H1 (cell line): ENCODE measurements at regions not wholly inside any gene's neighbourhood (a gene's known extent, or its start where the extent isn't known, plus 50 kb on each side); places are given as distances from the start of the nearest gene placed in this dataset.

Experiments
- GABPA ChIP-seq: IDR thresholded peaks from 2 replicates; pipeline ENCODE4 v1.6.1; 2011; ENCODE audit warnings: mild to moderate bottlenecking, low read length, moderate library complexity, borderline replicate concordance; ENCODE audit not compliant: insufficient read depth
- POLR2AphosphoS5 ChIP-seq: IDR thresholded peaks from 2 replicates; pipeline ENCODE4 v1.6.1; 2011; ENCODE audit warnings: low read depth, low read length
- RBBP5 ChIP-seq: IDR thresholded peaks from 2 replicates; pipeline ENCODE4 v1.7.1; 2012; ENCODE audit warnings: low read depth, mild to moderate bottlenecking, inconsistent platforms, low read length, moderate library complexity, borderline replicate concordance
- TF ChIP-seq, protein P1 (sequence below), 3 experiments: IDR thresholded peaks; 1 replicate in 2 of 3; 2 replicates in 1 of 3; pipeline versions ENCODE4 v1.5.1 to v1.6.1; 2011; ENCODE audit warnings: low read length in 3 of 3, mild to moderate bottlenecking in 3 of 3, inconsistent platforms in 2 of 3, low read depth in 1 of 3, moderate library complexity in 1 of 3; ENCODE audit not compliant: insufficient read depth in 1 of 3; ENCODE audit errors: control extremely low read depth in 1 of 3

DNA sequence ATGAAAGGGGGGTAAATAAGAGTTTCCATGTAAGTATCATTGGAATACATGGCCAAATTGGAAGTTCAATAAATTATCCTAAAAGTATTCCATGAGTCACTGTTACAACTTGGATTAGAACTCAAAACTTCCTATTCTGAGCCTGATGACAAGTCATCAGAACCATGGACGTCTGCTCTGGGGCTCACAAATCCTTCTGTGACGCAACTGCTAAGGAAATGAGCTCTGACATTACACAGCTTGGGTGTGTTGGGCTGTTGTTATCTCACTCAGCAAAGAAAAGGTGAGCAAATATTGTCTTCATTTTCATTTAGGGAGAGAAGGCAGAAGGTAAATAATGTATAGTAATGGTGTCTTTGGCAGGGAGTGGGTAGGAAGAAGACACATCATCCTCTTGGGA is 214.8 kb upstream of the ADO start:
- TF ChIP-seq RBBP5 (no peak), GABPA (no peak), POLR2AphosphoS5 (no peak)
- TF ChIP-seq, protein P1, sequence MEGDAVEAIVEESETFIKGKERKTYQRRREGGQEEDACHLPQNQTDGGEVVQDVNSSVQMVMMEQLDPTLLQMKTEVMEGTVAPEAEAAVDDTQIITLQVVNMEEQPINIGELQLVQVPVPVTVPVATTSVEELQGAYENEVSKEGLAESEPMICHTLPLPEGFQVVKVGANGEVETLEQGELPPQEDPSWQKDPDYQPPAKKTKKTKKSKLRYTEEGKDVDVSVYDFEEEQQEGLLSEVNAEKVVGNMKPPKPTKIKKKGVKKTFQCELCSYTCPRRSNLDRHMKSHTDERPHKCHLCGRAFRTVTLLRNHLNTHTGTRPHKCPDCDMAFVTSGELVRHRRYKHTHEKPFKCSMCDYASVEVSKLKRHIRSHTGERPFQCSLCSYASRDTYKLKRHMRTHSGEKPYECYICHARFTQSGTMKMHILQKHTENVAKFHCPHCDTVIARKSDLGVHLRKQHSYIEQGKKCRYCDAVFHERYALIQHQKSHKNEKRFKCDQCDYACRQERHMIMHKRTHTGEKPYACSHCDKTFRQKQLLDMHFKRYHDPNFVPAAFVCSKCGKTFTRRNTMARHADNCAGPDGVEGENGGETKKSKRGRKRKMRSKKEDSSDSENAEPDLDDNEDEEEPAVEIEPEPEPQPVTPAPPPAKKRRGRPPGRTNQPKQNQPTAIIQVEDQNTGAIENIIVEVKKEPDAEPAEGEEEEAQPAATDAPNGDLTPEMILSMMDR (IDR thresholded peaks at IDR 0.05; ENCODE audit: control extremely low read depth in 1 of 3, insufficient read depth in 1 of 3, low read depth in 1 of 3, low read length in 3 of 3) = no peak
